Stimulated activated CD8-positive, alpha-beta memory T cell treated with anti-CD3 and anti-CD28 coated beads, Interleukin-7, amount 100 ng/mL, for 48 hours (primary cell): ENCODE measurements at regions not wholly inside any gene's neighbourhood (a gene's known extent, or its start where the extent isn't known, plus 50 kb on each side); places are given as distances from the start of the nearest gene placed in this dataset.

Source experiments
- DNase-seq, 2 donors: peaks; one replicate each; pipeline ENCODE4 v3.0.0-alpha.2; 2020; ENCODE audit warnings: low read depth in 1 of 2; ENCODE audit errors: extremely low read depth in 1 of 2

DNA sequence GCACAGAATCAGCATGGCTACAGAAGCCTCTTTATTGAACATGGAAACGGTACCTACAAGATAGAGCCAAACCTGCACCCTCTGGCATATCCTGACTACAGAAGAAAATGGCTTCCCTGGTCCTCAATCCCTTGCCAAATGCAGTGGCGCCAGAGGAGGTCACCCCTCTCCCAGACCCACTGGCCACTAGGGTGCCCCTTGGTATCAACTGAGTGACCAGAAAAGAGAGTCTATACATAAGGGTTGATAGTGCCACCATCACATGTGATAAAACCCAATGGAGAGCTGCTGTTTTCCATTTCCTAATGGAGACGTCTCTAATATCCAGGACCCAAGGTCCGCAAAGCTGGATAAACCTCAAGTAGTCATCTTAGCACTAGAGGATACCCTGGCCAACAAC lies 52.7 kb upstream of the ALK start:
- no peak for DNase-seq

DNA sequence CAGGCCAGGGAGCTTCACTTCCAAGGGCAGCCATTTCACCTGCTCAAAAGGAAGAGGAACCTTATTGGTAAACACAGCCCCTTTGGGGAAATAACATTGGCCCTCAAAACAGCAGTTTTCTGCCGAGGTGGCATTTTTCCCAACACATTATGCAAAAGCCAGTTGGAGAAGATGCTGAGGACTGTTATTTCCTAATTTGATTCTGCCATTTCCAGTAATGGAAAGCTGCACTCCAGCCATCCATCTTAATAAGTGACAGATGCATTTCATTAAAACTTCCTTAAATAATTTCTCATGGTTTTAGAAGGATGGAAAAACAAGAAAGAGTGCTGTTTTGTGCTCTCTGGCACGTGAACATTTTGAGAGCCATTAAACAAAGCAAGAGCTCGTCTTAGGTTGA lies 55.9 kb upstream of the ALK start:
- no peak for DNase-seq

DNA sequence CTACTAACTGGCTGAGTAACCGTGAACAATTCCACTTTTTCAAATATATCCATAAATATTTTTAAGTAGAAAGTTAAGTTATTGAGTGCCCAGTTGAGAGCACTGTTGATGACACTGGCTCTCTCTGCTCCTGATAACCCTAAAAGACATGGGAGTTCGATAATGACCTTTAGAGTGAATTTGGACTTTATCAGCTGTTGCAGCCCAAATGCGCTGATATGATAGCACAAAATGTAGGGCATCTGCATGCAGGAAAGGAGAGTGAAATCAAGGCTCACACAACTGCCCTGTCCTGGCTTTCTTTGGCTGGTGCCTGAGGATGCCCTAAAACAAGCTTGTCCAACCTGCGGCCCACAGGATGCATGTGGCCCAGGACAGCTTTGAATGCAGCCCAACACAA lies 60.0 kb upstream of the ALK start:
- DNase-seq, result no peak

DNA sequence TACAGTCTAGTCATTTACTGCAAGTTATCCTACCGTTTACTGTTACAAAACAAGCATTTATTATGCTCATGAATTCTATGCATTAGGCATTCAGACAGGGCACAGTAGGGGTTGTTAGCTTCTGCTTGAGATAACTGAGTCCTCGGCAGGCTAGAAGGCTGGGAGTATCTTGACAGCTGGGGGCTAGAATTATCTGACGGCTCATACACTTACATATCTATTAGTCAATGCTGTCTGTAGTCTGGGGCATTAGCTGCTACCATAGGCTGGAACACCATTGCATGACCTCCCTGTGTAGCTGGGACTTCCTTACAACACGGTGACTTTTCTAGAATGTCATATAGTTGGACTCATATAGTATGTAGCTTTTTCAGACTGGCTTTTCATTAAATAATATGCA lies 61.9 kb upstream of the ALK start:
- no peak for DNase-seq

DNA sequence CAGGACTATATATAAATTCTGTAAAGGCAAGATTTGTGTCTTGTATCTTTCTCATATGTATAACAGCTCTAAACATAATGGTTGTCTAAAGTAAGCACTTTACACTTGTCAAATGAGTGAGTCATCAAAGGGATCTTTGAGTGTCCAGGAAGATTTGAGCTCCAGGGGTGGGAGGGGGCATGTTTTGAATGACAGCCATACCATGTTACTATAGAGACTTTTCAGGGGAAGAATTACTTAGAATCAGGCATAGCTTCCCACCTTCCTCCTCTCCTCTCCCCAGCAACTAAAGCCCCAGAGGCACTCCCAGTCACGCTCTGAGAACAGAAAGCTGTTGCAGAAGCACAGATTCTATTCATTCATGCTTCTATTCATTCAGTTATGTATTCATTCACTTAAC lies 65.8 kb upstream of the ALK start:
- DNase-seq, result no peak

DNA sequence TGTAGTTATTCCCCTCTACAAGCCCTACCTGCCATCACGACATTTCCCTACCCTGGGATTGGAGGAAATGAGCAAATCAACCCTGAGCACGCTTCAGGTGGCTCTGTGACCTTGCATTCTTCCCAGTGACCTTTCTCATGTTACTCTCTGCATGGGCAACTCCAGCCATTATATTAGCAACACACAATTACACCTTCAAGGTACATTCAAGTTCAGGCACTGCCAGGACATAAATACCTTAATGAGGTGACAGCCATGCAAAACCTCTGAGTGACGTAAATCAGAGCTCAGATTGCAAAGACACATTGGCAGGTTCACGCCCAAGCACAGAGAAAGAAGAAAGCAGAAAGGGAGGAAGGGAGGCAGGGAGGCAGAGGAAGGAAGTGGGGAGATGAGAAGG lies 68.7 kb upstream of the ALK start:
- no peak for DNase-seq

DNA sequence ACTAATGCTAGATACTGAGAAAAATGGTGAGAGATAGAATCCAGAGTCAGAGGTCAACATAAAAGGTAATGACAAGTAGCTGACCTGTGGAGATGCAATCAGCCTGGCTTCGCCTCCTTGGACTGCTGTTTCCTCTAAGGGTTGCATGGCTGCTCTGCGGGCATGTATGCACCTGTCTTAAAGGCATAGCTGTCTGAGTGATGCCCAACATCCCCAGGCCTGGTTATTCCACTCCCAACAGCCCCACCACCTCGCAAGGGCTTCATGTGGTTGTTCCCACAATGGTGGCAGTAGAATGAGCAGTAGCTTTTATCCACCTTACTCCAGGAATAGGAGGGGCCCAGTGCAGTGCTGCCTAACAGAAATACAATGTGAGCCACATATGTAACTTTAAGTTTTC lies 69.7 kb upstream of the ALK start:
- DNase-seq, result no peak

DNA sequence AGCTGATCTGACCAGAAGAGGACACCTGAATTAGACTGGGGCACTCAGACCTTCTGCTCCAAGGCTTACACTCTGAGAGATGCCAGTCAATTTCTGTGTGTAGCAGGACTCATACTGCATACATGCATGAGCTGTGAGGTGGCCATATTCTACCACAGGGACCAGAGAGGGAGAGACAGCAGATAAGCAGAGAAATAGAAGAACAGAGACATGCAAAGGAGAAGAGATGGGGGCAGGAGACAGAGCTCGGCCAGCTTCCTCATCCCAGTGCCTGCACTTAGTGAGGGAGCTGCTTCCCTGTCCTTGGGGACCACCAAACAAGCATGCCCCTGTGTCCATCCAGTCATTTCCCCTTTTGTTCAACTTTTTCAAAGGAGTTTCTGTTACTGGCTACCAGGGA lies 73.9 kb upstream of the ALK start:
- no peak for DNase-seq

DNA sequence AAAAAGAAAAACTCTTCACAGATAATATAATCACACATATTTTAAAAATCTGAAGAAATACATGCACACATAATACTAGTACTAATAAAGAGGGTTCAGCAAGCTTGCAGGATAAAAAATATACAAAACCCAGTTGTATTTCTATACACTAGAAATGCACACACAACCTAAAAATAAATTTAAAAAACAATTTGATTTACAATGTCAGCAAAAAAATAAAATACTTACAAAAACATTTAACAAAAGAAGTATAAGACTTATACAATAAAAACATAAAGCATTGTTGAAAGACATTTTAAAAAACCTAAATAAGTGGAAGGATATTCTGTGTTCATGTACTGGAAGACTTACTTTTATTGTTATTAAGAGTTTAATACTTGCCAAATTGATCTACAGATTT lies 81.7 kb upstream of the ALK start:
- no peak for DNase-seq

DNA sequence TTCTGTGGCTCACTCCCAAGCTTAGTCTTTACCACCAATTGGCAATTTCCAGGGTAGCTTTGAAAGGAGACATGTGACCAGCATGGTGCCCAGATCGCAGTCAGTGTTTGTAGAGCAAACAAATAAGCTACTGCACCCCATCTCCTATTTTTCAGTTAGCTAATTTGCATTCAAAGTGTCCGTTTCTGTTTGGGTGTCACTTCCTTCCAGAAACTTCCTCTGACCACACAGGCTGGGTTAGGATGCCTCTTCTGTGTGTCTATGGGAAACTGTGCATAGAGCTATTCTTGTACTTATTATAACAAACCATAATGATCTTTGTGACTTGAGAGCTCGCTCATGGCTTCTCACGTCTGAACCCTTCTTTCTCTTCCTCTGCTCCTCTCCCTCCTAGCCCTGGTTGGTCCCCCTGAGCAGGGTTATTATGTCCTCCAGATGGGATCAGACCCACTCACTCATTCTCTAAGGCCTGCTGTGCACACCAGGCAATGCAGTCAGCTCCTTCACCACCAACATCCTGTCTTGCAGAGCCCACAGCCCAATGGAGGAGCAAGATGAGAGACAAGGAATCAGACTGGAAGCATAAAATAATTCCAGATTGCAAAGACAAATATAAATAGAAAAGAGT lies 101.2 kb upstream of the ALK start:
- DNase-seq, result no peak

DNA sequence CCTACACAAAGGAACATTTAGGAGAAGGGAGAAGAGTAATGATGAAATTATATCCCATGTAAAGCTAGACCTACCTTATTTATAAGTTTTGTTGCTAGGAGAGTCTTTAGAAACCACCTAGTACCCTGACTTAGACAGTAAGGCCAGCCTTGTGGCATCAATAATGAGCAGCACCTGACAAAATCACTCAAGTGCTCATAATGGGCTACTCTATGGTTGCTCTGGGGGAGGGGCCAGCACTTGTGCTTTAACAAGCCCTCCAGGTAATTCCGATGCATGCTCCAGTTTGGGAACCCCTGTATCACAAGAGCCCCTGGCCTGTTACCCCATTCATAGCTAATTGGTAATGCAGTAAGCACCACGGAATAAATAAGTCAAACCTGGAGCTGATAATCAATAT lies 102.9 kb upstream of the ALK start:
- no peak for DNase-seq

DNA sequence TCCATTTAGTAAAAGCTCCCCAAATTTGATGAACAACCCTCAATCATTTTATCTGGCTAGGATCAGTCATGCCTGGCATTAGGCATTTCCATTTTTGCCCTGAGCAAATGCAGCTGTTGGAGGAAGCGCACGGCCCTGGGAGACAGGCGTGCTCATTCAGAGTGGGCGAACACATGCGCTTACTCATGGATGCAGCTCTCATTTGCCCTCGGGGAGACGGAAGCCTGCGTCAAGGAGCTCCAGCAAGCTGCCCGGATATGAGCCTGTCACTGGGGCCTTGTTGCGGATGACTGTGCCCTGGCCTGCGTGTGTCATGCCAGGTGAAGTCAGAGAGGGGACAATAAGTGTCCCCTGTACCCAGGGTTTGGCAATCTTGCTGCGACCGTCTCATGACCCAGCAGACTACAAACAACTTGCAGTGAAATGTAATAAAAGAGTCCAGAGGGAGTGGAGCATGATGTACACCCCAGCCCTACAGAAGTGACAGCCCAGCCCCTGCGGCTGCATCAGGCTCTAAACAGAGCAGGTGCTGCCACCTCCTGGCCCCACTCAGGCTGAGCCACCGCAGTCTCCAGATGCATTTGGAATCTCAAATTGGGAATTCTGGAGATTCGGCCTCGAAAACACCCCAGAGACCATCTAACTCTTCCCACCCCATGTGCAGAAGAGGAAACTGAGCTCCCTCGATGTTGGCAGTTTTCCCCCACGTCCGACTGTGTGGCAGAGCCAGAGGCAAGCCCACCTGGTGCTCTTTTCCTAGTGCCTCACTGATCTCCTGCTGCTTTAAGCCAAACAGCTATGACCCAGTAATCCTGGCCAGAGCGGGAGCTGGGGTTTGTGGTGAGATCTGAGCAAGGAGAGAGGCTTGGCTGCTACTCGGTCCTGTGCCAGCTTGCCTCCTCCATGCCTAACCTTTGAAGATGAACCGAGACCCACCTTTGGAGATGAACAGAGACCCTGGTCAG lies 105.0 kb upstream of the ALK start:
- no peak for DNase-seq

DNA sequence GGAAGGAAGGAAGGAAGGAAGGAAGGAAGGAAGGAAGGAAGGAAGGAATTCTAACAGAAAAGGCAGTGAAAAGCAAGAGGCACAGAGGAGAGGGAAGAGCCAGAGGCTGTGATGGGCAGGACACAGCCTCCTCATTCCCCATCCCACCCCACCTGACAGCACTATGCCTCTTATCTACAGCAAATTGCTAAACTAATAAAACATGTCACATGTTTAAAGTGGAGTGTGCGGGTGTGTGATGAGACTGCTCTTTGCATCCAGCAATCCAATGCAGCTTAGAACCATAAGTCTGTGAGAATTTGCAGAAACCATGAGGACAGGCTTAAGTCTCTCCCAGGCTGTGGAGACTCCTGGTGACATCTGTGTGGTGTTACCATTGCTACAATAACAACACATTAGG lies 108.4 kb upstream of the ALK start:
- no peak for DNase-seq

DNA sequence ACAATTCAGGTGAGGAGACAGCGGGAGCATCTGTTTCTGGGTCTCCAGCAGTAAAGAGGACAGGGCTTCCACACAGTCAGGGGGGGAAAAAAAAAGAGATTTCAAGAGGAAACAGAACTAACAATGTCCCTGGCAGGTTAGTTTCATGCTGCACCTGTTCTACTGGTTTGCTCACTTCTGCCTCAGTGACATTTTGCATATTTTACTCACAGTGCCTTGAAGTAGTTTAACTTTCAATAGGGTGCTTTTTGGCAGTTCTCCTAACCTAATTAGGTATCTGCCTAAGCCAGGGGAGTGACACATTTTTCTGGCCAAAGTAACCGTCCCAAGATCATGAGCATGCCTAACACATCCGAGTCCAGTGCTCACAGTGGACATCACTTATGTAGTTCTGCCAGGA lies 109.0 kb upstream of the ALK start:
- no peak for DNase-seq

DNA sequence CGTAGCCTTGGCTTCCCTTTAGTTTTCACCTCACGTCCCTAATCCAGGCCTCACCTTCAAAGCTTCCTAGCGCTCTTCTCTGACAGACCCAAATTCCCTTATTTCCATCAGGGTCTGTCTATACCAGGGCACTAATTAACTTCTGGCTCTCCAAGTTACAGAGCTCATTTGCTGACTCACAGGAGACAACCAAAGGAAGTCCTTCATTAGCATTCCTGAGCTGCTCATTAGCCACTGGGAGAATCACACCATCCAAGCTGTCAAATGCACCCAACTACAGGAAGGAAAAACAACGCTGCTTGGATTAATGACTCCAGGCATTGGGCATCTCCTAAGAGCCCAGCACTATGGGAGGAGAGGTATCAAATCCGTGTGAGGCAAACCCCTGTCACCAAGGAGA lies 109.8 kb upstream of the ALK start:
- no peak for DNase-seq

DNA sequence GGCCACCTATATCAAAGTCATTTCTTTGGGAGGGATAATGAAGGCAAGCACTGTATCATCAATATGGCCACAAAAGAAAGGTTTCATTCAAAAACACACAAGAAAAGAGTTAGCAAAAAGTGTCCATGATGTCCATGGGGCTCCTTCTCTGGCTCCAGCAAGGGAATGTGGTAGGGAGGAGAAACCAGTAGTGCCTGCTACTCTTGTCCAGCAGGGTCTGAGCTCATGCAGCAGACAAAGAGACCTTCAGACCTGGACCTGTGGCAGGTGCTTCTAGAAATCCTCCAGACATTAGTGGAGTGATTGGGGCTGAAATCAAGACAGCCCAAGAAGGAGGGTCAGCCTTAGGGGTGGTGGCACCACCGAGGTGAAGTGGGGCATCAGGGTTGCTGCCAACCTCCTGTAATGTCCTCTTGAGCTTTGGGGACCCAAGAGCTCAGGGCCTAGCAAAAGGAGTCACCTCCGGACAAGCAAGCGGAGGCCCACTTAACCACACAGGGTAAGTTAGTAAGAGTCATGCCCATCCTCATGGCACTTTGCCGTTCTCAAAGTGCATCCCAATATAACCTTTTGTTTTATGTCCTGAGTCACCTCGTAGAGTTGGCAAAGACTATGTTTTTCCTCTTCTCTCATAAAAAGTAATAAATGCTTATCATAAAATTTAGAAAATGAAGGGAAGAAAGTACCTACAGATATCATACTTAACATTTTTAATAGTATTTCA lies 112.6 kb upstream of the YPEL5 start:
- DNase-seq, result no peak

DNA sequence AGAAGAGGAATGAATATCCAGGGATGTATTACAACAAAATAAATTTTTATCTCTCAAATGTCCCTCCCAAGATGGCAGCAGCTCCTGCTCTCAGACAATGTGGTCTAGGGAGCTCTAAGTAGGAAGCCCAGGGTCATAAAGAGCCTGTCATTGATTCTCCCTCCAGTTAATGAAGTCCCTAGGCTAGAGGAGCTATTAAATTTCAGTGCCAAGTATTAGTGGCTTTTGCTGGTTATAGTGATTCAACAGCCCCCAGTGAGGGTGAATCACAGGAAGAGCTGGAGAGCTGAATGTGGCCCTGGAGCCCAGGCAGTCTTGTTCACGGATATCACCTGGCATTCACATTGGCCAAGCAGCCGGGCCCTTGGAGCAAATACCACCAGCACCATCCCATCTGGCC lies 109.8 kb upstream of the YPEL5 start:
- DNase-seq, result no peak

DNA sequence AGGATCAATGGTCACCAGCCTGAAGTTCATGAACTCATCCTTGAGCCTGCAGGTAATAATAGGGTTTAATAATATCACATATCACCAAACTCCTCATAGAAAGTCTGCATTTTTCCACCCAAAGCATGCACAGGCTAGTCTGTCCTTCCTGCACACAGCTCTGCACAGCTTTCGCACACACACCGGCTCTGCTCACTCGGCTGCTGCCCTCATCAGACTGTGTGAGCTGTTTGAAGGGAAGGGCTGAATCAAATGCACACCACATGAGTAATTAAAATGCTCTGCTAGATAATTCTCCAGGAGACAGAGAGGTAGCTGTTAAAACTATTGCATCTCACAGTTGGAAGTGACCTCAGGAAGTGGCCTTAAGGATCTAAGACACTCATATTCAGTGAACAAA lies 108.4 kb upstream of the YPEL5 start:
- DNase-seq, result no peak

DNA sequence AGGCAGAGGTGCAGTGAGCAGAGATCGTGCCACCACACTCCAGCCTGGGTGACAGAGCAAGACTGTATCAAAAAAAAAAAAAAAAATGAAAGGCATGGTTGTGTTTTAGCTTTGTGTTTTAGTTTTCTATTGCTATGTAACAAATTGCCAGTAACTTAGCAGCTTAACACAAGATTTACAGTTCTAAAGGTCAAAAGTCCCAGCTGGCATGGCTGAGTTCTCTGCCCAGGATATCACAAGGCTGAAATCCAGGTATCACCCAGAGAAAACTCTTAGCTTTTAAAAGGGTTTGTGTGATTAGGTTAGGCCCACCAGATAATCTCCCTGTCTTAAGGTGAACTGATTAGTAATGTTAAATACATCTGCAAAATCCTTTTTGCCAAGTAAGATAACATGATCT lies 107.7 kb upstream of the YPEL5 start:
- no peak for DNase-seq

DNA sequence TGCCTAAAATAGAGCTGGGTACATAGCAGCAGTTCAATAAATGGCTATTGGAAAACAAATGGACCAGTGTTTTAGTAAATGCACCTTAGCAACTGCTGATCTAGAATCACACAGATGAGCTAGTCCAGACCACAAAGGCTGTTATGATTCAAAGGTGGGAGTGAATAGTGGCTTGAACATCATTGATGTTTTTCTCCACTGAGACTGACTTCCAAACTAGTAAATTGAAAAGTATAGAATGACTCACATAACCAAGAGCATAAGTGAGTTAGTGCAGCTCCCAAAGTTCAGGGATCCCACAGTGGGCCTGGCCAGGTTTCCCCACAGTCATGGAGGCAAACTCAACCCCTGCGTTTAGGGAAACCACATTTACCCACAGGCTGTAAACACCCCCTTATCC lies 106.7 kb upstream of the YPEL5 start:
- DNase-seq, result no peak

DNA sequence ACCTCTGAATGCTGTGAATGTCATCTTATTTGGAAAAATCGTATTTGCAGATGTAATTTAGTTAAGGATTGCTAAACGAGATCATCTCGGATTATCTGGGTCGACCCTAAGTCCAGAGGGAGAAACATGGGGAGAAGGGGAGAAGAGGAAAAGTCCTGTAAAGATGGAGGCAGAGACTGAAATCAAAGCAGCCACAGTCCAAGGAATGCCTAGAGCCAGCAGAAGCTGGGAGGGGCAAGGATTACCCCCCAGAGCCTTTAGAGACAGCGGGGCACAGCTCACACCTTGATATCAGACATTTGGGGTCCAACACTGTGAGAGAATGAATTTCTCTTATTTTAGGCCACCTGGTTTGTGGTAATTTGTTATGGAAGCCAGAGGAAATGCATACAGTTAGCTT lies 104.9 kb upstream of the YPEL5 start:
- DNase-seq, result no peak

DNA sequence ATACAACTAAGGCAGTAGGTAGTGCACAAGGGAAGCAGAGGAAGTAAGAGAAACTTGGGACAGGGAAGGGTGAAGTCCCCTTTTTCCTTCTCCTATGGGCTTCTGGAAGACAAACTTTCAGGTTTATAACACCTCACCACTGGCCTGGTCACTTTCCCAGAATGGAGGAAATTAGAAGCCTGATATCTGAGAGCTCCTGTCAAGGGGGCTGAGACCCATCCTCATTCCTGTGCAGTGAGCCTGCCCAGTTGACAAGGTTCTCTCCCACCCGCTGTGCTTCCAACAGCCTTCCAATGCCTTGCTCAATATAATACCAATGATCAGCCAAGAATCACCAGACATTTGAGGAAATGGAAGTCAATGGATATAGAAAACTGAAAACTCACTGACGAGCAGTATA lies 100.4 kb upstream of the YPEL5 start:
- no peak for DNase-seq
